OCI-LY3 (cell line): ENCODE measurements at regions not wholly inside any gene's neighbourhood (a gene's known extent, or its start where the extent isn't known, plus 50 kb on each side); places are given as distances from the start of the nearest gene placed in this dataset.

ENCODE experiments used
- CTCF ChIP-seq: fragments of 200-600, 300-600 bp; sonication (generic); IDR thresholded peaks from 2 replicates; pipeline ENCODE4 v1.5.1; 2014; ENCODE audit warnings: antibody characterized with exemption, low read length, low read depth
- EZH2phosphoT487 ChIP-seq: fragments of 200-600 bp; shearing (Covaris generic); IDR thresholded peaks from 2 replicates; pipeline ENCODE4 v1.6.1; 2018; ENCODE audit warnings: antibody characterized with exemption, mixed run types, low read depth

GRCh38 chr12:67789266-67789665 is 140.7 kb downstream of the DYRK2 start:
- TF ChIP-seq CTCF = no peak
- no peak for TF ChIP-seq EZH2phosphoT487
